ENCODE measurements at regions not wholly inside any gene's neighbourhood (a gene's known extent, or its start where the extent isn't known, plus 50 kb on each side); places are given as distances from the start of the nearest gene placed in this dataset.
"Not testable (repeated sequence)": the region's sequence is repeated elsewhere in the genome, so short reads cannot be mapped to it uniquely, and the experiment has no call there.

- ATAC-seq: no peak
Measured at GRCh38 chrX:64580605-64581004, 185.4 kb upstream of the MTMR8 start.

DNA sequence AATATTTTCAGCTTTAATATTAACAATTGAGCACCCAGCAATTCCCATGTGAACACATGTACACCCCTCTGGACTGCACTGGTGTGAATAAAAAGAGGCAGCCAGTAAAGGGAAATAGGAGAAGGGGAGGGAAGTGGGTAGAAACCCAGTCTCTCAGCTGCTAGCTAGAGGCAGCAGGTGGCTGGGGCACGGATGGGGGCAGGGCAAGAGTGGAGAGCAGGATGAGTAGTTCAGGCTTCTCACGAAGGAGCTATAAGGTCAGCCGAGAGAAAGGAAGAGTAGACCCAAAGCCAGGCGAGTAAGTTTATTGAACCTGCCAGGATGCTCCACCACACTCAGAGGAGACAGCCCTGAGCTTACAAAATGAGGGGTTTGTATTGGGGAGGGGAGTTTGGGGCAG lies 184.8 kb upstream of the MTMR8 start:
- no peak for ATAC-seq

- no peak for ATAC-seq
Measured at GRCh38 chrX:64571011-64571410, 175.8 kb upstream of the MTMR8 start.

- no peak for ATAC-seq
Measured at GRCh38 chrX:64570204-64570603, 175.0 kb upstream of the MTMR8 start.

DNA sequence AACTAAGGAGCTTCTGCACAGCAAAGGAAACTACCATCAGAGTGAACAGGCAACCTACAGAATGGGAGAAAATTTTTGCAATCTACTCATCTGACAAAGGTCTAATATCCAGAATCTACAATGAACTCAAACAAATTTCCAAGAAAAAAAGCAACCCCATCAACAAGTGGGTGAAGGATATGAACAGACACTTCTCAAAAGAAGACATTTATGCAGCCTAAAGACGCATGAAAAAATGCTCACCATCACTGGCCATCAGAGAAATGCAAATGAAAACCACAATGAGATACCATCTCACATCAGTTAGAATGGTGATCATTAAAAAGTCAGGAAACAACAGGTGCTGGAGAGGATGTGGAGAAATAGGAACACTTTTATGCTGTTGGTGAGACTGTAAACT lies 170.1 kb upstream of the MTMR8 start:
- not testable (repeated sequence) for ATAC-seq

GRCh38 chrX:64549236-64549635 lies 154.0 kb upstream of the MTMR8 start:
- ATAC-seq: not testable (repeated sequence)

GRCh38 chrX:64536736-64537135 lies 141.5 kb upstream of the MTMR8 start:
- peak; percentile 95 for ATAC-seq
